ENCODE measurements at regions not wholly inside any gene's neighbourhood (a gene's known extent, or its start where the extent isn't known, plus 50 kb on each side); places are given as distances from the start of the nearest gene placed in this dataset.

GRCh38 chr6:15121977-15122550, 123.8 kb upstream of the JARID2 start:
- TF ChIP-seq CTCF (IDR thresholded peaks at IDR 0.05), result no peak
- no peak for TF ChIP-seq POLR2A (IDR thresholded peaks at IDR 0.05)

Data from body of pancreas (tissue), 4 donors.